T-helper 2 cell treated with Interferon-gamma antibody and Interleukin-4, amounts not matched to agents 5 μg/mL and 100 μg/mL, for 36 hours (primary cell): ENCODE measurements at regions not wholly inside any gene's neighbourhood (a gene's known extent, or its start where the extent isn't known, plus 50 kb on each side); places are given as distances from the start of the nearest gene placed in this dataset.

Experiments used
- DNase-seq: peaks from one replicate; pipeline ENCODE4 v3.0.0; 2021; ENCODE audit warnings: low spot score
- H3K27ac Mint-ChIP-seq: one replicate; pipeline ENCODE4 v1.8.0; 2021; ENCODE audit warnings: mild to moderate bottlenecking, mixed read lengths
- H3K27me3 Mint-ChIP-seq: one replicate; pipeline ENCODE4 v1.8.0; 2021; ENCODE audit warnings: low read depth, mixed read lengths
- H3K36me3 Mint-ChIP-seq: one replicate; pipeline ENCODE4 v1.8.0; 2021; ENCODE audit warnings: low read depth, mixed read lengths
- H3K4me1 Mint-ChIP-seq: one replicate; pipeline ENCODE4 v1.8.0; 2021; ENCODE audit warnings: low read depth, mixed read lengths
- H3K4me3 Mint-ChIP-seq: one replicate; pipeline ENCODE4 v1.8.0; 2022; ENCODE audit warnings: mild to moderate bottlenecking, moderate library complexity, mixed read lengths
- H3K9me3 Mint-ChIP-seq: one replicate; pipeline ENCODE4 v1.8.0; 2021; ENCODE audit warnings: mixed read lengths

- Mint-ChIP-seq H3K27ac (no peak overlapping the region), H3K4me3 (no peak overlapping the region), H3K36me3 (peaks cover 2% of the 10 kb centered on the region), H3K4me1 (peaks cover 14% of the 10 kb centered on the region), H3K27me3 (no peaks in the 10 kb centered on the region), H3K9me3 (peaks cover 4% of the 10 kb centered on the region)
- DNase-seq: no peak
These were observed 52.4 kb upstream of the WDR26 start for GRCh38 chr1:224486801-224487583.

GRCh38 chr1:224488806-224489499 is 54.4 kb upstream of the WDR26 start:
- no peak overlapping the region for H3K4me3 Mint-ChIP-seq
- H3K36me3 Mint-ChIP-seq: peaks cover 2% of the 10 kb centered on the region
- no peak overlapping the region for H3K27ac Mint-ChIP-seq
- H3K27me3 Mint-ChIP-seq: no peaks in the 10 kb centered on the region
- H3K4me1 Mint-ChIP-seq: peaks cover 14% of the 10 kb centered on the region
- H3K9me3 Mint-ChIP-seq: peaks cover 4% of the 10 kb centered on the region
- no peak for DNase-seq

GRCh38 chr1:224489534-224490365 is 55.2 kb upstream of the WDR26 start:
- DNase-seq: no peak
- Mint-ChIP-seq H3K27ac (no peak overlapping the region), H3K4me1 (peaks cover 14% of the 10 kb centered on the region), H3K36me3 (no peaks in the 10 kb centered on the region), H3K27me3 (no peaks in the 10 kb centered on the region), H3K9me3 (peaks cover 4% of the 10 kb centered on the region), H3K4me3 (no peak overlapping the region)

GRCh38 chr1:224490549-224491537 is 56.2 kb upstream of the WDR26 start:
- DNase-seq: no peak
- peaks cover 4% of the 10 kb centered on the region for H3K9me3 Mint-ChIP-seq
- H3K4me1 Mint-ChIP-seq: peaks cover 18% of the 10 kb centered on the region
- no peak overlapping the region for H3K4me3 Mint-ChIP-seq
- H3K27me3 Mint-ChIP-seq: no peaks in the 10 kb centered on the region
- H3K36me3 Mint-ChIP-seq: peaks cover 2% of the 10 kb centered on the region
- H3K27ac Mint-ChIP-seq: no peak overlapping the region

GRCh38 chr1:224492015-224492414 is 57.4 kb upstream of the WDR26 start:
- H3K4me1 Mint-ChIP-seq: peaks cover 23% of the 10 kb centered on the region
- peaks cover 2% of the 10 kb centered on the region for H3K36me3 Mint-ChIP-seq
- no peaks in the 10 kb centered on the region for H3K27me3 Mint-ChIP-seq
- H3K4me3 Mint-ChIP-seq: no peak overlapping the region
- H3K27ac Mint-ChIP-seq: no peak overlapping the region
- peaks cover 9% of the 10 kb centered on the region for H3K9me3 Mint-ChIP-seq
- DNase-seq: no peak

GRCh38 chr1:224492632-224493031 is 58.0 kb upstream of the WDR26 start:
- H3K27me3 Mint-ChIP-seq: no peaks in the 10 kb centered on the region
- no peak for DNase-seq
- H3K4me1 Mint-ChIP-seq: peaks cover 29% of the 10 kb centered on the region
- peaks cover 11% of the 10 kb centered on the region for H3K9me3 Mint-ChIP-seq
- H3K27ac Mint-ChIP-seq: no peak overlapping the region
- H3K36me3 Mint-ChIP-seq: peaks cover 2% of the 10 kb centered on the region
- H3K4me3 Mint-ChIP-seq: no peak overlapping the region

- Mint-ChIP-seq H3K36me3 (peaks cover 2% of the 10 kb centered on the region), H3K9me3 (peaks cover 11% of the 10 kb centered on the region), H3K27ac (no peak overlapping the region), H3K4me3 (no peak overlapping the region), H3K27me3 (no peaks in the 10 kb centered on the region), H3K4me1 (peaks cover 36% of the 10 kb centered on the region)
- DNase-seq: no peak
These were observed 58.7 kb upstream of the WDR26 start for GRCh38 chr1:224493269-224493668.

GRCh38 chr1:224494343-224494742 is 59.7 kb upstream of the WDR26 start:
- Mint-ChIP-seq H3K4me1 (peaks cover 38% of the 10 kb centered on the region), H3K4me3 (no peak overlapping the region), H3K27me3 (no peaks in the 10 kb centered on the region), H3K36me3 (peaks cover 5% of the 10 kb centered on the region), H3K27ac (no peak overlapping the region), H3K9me3 (peaks cover 9% of the 10 kb centered on the region)
- DNase-seq: no peak

- Mint-ChIP-seq H3K27ac (peak overlapping the region; percentile 9), H3K36me3 (peaks cover 5% of the 10 kb centered on the region), H3K4me3 (no peak overlapping the region), H3K27me3 (no peaks in the 10 kb centered on the region), H3K4me1 (peaks cover 38% of the 10 kb centered on the region), H3K9me3 (peaks cover 8% of the 10 kb centered on the region)
- no peak for DNase-seq
These were observed 61.3 kb upstream of the WDR26 start for GRCh38 chr1:224495866-224496265.

GRCh38 chr1:224496826-224497225 is 62.2 kb upstream of the WDR26 start:
- peak overlapping the region; percentile 39 for H3K4me3 Mint-ChIP-seq
- peaks cover 43% of the 10 kb centered on the region for H3K4me1 Mint-ChIP-seq
- peaks cover 5% of the 10 kb centered on the region for H3K36me3 Mint-ChIP-seq
- no peaks in the 10 kb centered on the region for H3K27me3 Mint-ChIP-seq
- peak overlapping the region; percentile 93 for H3K27ac Mint-ChIP-seq
- no peak for DNase-seq
- H3K9me3 Mint-ChIP-seq: peaks cover 8% of the 10 kb centered on the region

- peak overlapping the region; percentile 93 for H3K27ac Mint-ChIP-seq
- peak overlapping the region; percentile 74 for H3K4me3 Mint-ChIP-seq
- peaks cover 52% of the 10 kb centered on the region for H3K4me1 Mint-ChIP-seq
- H3K27me3 Mint-ChIP-seq: no peaks in the 10 kb centered on the region
- peaks cover 8% of the 10 kb centered on the region for H3K9me3 Mint-ChIP-seq
- peaks cover 5% of the 10 kb centered on the region for H3K36me3 Mint-ChIP-seq
- peak; percentile 77 for DNase-seq
These were observed 63.3 kb upstream of the WDR26 start for GRCh38 chr1:224497714-224498573.

GRCh38 chr1:224498574-224499170 is 64.1 kb upstream of the WDR26 start:
- DNase-seq: no peak
- H3K4me1 Mint-ChIP-seq: peaks cover 58% of the 10 kb centered on the region
- peak overlapping the region; percentile 93 for H3K27ac Mint-ChIP-seq
- H3K4me3 Mint-ChIP-seq: peak overlapping the region; percentile 74
- H3K36me3 Mint-ChIP-seq: peaks cover 5% of the 10 kb centered on the region
- no peaks in the 10 kb centered on the region for H3K27me3 Mint-ChIP-seq
- H3K9me3 Mint-ChIP-seq: peaks cover 8% of the 10 kb centered on the region
